ENCODE measurements at regions not wholly inside any gene's neighbourhood (a gene's known extent, or its start where the extent isn't known, plus 50 kb on each side); places are given as distances from the start of the nearest gene placed in this dataset.

DNA sequence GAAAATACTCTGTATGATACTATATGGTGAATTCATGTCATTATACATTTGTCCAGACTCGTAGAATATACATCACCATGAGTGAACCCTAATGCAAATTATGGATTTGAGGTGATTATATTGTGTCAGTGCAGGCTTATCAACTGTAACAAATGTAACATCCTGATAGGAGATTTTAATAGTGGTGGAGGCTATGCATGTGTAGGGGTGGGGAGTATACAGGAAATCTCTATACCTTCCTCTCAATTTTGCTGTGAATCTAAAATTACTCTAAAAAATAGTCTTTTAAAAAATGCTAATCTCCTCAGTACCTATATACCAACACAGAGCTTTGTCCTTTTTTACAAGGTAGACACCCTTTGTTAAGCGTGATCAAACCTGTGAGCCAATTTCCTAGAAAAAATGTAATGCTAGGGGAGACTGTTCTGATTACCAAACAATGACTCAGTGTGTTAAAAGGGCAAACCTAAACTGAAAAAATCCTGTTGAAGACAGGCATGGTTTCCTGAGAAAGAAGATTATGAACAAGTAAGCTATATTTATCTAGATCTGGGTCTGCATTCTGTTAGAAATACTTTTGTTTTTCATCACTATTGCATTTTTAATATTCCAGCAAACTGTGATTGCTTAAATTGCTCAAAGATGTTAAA, 170.9 kb downstream of the DUSP6 start:
- TF ChIP-seq, protein P1, sequence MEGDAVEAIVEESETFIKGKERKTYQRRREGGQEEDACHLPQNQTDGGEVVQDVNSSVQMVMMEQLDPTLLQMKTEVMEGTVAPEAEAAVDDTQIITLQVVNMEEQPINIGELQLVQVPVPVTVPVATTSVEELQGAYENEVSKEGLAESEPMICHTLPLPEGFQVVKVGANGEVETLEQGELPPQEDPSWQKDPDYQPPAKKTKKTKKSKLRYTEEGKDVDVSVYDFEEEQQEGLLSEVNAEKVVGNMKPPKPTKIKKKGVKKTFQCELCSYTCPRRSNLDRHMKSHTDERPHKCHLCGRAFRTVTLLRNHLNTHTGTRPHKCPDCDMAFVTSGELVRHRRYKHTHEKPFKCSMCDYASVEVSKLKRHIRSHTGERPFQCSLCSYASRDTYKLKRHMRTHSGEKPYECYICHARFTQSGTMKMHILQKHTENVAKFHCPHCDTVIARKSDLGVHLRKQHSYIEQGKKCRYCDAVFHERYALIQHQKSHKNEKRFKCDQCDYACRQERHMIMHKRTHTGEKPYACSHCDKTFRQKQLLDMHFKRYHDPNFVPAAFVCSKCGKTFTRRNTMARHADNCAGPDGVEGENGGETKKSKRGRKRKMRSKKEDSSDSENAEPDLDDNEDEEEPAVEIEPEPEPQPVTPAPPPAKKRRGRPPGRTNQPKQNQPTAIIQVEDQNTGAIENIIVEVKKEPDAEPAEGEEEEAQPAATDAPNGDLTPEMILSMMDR (IDR thresholded peaks at IDR 0.05), result no peak
- TF ChIP-seq POLR2A (IDR thresholded peaks at IDR 0.05), result no peak
- TF ChIP-seq EP300 (IDR thresholded peaks at IDR 0.05), result no peak

Data from ovary (tissue), 3 donors.